ENCODE measurements at regions not wholly inside any gene's neighbourhood (a gene's known extent, or its start where the extent isn't known, plus 50 kb on each side); places are given as distances from the start of the nearest gene placed in this dataset.

DNA sequence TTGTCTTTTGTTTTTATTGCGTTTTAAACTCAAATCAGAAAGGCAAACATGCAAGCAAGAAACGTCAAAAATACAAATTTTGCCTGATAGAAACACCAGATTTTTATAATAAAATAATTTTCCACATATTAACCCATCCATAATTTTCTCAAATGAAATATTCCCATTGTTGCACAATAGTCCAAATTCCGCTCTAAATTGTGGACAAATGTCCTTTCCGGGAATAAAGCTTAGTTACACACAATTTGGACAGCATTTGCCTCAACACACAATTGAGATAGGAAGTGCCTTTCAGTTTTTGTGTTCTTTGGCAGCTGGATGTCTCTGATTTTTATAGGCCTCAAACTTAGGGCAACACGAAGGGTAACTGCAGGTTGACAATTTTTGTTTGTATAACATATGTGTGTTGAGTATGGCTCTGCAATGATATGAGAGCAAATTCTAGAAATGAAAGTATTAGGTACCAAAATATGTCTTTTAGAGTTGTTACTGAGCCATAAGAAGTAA lies 105.8 kb downstream of the DIO2 start:
- TF ChIP-seq, protein P1, sequence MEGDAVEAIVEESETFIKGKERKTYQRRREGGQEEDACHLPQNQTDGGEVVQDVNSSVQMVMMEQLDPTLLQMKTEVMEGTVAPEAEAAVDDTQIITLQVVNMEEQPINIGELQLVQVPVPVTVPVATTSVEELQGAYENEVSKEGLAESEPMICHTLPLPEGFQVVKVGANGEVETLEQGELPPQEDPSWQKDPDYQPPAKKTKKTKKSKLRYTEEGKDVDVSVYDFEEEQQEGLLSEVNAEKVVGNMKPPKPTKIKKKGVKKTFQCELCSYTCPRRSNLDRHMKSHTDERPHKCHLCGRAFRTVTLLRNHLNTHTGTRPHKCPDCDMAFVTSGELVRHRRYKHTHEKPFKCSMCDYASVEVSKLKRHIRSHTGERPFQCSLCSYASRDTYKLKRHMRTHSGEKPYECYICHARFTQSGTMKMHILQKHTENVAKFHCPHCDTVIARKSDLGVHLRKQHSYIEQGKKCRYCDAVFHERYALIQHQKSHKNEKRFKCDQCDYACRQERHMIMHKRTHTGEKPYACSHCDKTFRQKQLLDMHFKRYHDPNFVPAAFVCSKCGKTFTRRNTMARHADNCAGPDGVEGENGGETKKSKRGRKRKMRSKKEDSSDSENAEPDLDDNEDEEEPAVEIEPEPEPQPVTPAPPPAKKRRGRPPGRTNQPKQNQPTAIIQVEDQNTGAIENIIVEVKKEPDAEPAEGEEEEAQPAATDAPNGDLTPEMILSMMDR (IDR thresholded peaks at IDR 0.05; ENCODE audit: insufficient read depth, low read length, severe bottlenecking), result no peak
- FAIRE-seq, result no peak
- no peak overlapping the region for H3K4me3 ChIP-seq (ENCODE audit: low read depth, low read length)
- DNase-seq (ENCODE audit: low read depth), result no peak
- H3K36me3 ChIP-seq (ENCODE audit: control insufficient read depth, insufficient read depth, low read length), result no peaks in the 10 kb centered on the region
- no peaks in the 10 kb centered on the region for H3K27me3 ChIP-seq (ENCODE audit: control insufficient read depth, insufficient read depth, low read length)

DNA sequence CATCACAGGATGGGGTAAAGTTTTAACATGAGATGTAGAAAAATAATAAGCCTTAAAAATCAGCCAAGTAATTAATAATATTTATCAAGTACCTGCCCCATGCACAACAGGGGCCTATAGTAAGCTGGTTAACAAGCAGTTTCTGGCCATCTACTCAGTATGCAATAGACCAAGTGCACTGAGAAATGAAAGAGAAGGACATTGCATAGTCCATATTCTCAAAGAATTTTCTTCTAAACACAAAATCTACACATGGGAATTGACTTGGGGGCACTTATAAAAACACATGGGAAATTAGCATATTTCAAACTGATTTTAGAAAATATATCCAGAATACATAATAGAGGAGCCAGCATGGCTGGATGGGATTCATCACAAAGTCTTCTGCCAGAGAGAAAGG lies 109.5 kb downstream of the DIO2 start:
- TF ChIP-seq, protein P1 (IDR thresholded peaks at IDR 0.05; ENCODE audit: insufficient read depth, low read length, severe bottlenecking), result no peak
- H3K27me3 ChIP-seq (ENCODE audit: control insufficient read depth, insufficient read depth, low read length), result no peaks in the 10 kb centered on the region
- H3K36me3 ChIP-seq (ENCODE audit: control insufficient read depth, insufficient read depth, low read length), result no peaks in the 10 kb centered on the region
- FAIRE-seq (no peak), DNase-seq (ENCODE audit: low read depth) (no peak)
- no peak overlapping the region for H3K4me3 ChIP-seq (ENCODE audit: low read depth, low read length)

DNA sequence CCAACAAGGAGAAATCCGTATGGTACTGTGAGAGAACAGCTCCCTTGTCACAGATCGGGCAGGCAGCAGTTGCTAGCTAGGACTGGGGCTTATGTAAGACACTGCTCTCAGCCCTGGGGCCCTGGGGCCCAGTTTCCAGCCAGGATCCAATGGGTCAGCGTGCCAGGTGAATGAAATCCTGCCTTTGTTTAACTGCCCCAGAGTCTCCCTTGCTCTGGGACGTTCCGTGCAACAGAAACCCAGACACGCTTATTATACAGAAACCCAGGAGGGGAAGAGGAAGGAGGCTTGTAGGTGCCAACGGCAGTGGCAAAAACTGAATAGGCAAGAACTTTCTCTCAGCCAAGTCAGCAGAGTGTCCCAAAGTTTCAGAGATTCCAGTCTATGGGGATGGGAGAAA lies 110.6 kb downstream of the DIO2 start:
- no peaks in the 10 kb centered on the region for H3K27me3 ChIP-seq (ENCODE audit: control insufficient read depth, insufficient read depth, low read length)
- no peak overlapping the region for H3K4me3 ChIP-seq (ENCODE audit: low read depth, low read length)
- H3K36me3 ChIP-seq (ENCODE audit: control insufficient read depth, insufficient read depth, low read length), result no peaks in the 10 kb centered on the region
- DNase-seq (ENCODE audit: low read depth) (no peak), FAIRE-seq (no peak)
- TF ChIP-seq, protein P1 (IDR thresholded peaks at IDR 0.05; ENCODE audit: insufficient read depth, low read length, severe bottlenecking), result no peak

DNA sequence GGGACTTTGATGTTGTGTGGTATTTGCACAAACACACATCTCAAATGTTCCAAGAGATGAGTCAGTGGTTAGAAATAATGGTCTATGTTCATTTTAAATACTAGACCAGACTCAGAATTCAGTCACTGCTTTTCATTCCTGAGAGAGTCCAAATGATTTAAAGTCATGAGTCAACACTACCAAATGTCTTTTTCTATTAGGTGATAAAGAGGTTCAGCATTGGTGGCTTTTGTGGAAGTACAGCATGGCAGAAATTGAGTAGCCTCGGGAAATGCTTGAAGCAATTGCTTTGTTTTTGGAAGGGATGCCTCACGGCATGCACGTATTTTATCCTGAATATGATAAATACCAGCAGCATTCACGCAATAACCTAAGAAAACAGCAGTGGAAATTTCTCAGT lies 115.7 kb downstream of the DIO2 start:
- no peaks in the 10 kb centered on the region for H3K36me3 ChIP-seq (ENCODE audit: control insufficient read depth, insufficient read depth, low read length)
- DNase-seq (ENCODE audit: low read depth) (peak; percentile 5), FAIRE-seq (no peak)
- TF ChIP-seq, protein P1 (IDR thresholded peaks at IDR 0.05; ENCODE audit: insufficient read depth, low read length, severe bottlenecking), result no peak
- no peaks in the 10 kb centered on the region for H3K27me3 ChIP-seq (ENCODE audit: control insufficient read depth, insufficient read depth, low read length)
- no peak overlapping the region for H3K4me3 ChIP-seq (ENCODE audit: low read depth, low read length)

DNA sequence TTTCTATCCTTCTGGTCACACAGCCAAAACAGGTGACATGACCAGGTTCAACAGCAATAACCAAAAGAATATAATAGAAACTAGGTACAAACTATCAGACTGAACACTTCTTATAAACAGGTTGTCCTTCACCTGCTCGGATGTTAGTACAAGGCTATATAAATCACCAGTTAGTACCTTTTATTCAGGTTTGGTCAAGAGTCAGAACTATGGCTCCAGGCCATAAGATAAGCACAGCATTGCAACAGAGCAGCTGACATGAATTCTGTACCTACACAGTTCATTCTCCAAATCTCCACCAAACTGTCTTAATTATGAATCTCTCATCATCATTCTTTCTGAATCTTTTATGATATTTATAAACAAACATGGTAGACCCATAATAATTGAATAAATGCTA lies 123.9 kb downstream of the DIO2 start:
- DNase-seq (ENCODE audit: low read depth) (no peak), FAIRE-seq (no peak)
- no peak overlapping the region for H3K4me3 ChIP-seq (ENCODE audit: low read depth, low read length)
- TF ChIP-seq, protein P1 (IDR thresholded peaks at IDR 0.05; ENCODE audit: insufficient read depth, low read length, severe bottlenecking), result no peak
- no peaks in the 10 kb centered on the region for H3K36me3 ChIP-seq (ENCODE audit: control insufficient read depth, insufficient read depth, low read length)
- H3K27me3 ChIP-seq (ENCODE audit: control insufficient read depth, insufficient read depth, low read length), result no peaks in the 10 kb centered on the region

DNA sequence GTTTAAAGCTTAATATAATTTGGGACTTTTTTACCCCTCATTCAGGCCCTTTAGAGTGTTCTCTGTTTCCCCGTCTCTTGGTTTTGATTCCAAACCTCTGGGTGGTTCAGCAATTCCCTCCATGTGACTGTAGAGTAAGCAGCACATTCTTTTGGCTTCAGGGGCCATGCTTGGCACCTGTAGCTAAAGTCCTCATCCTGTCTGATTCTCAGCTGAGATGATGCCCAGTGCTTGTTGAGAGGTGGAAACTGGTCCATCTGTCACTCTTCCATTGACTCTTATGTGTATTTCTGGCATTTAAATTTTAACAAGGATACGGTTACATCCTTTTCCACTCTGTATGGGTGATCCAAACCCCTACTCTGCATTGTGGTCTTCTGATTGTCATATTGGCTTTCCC lies 127.1 kb downstream of the DIO2 start:
- H3K27me3 ChIP-seq (ENCODE audit: control insufficient read depth, insufficient read depth, low read length), result no peaks in the 10 kb centered on the region
- H3K36me3 ChIP-seq (ENCODE audit: control insufficient read depth, insufficient read depth, low read length), result no peaks in the 10 kb centered on the region
- no peak overlapping the region for H3K4me3 ChIP-seq (ENCODE audit: low read depth, low read length)
- no peak for DNase-seq (ENCODE audit: low read depth)
- FAIRE-seq, result no peak
- TF ChIP-seq, protein P1 (IDR thresholded peaks at IDR 0.05; ENCODE audit: insufficient read depth, low read length, severe bottlenecking), result no peak

All from bronchial epithelial cell (primary cell).